K562 (cell line): ENCODE measurements at regions not wholly inside any gene's neighbourhood (a gene's known extent, or its start where the extent isn't known, plus 50 kb on each side); places are given as distances from the start of the nearest gene placed in this dataset.

Experiments
- CSDE1 ChIP-seq, 2 experiments: fragments of 450-650 bp; IDR thresholded peaks; 2 replicates each; pipeline ENCODE4 v1.6.1; 2016; ENCODE audit warnings: mild to moderate bottlenecking in 1 of 2
- NKRF ChIP-seq: fragments of 450-650 bp; IDR thresholded peaks from 2 replicates; pipeline ENCODE4 v1.6.1; 2016; ENCODE audit warnings: borderline replicate concordance
- SAP30 ChIP-seq: fragments of 200-600 bp; sonication (generic); IDR thresholded peaks from 2 replicates; pipeline ENCODE4 v1.6.1; 2012; ENCODE audit warnings: borderline replicate concordance, low read depth, mild to moderate bottlenecking, moderate library complexity, low read length, control low read depth, inconsistent platforms; ENCODE audit not compliant: insufficient read depth, poor library complexity, severe bottlenecking
- ZNF586 ChIP-seq: fragments of 450-650 bp; formaldehyde crosslinking; conservative IDR thresholded peaks from 2 replicates; pipeline ENCODE4 v1.4.0; 2020; ENCODE audit warnings: mild to moderate bottlenecking, moderate library complexity
- TF ChIP-seq, protein P1 (sequence below): sonication (generic); formaldehyde crosslinking; IDR thresholded peaks from 2 replicates; pipeline ENCODE4 v1.8.0; 2022; ENCODE audit warnings: mild to moderate bottlenecking, low read depth, missing genetic modification reagents
- TF ChIP-seq, protein P2 (sequence below): fragments of 150-350 bp; IDR thresholded peaks from 2 replicates; pipeline ENCODE4 v1.6.1; 2014; ENCODE audit warnings: low read depth, mild to moderate bottlenecking, low read length, borderline replicate concordance

GRCh38 chr6:22637782-22638181 lies 68.4 kb downstream of the HDGFL1 start (continued):
- no peak for TF ChIP-seq CSDE1 (IDR thresholded peaks at IDR 0.05)
- TF ChIP-seq ZNF586 (CRISPR knock-in tag): no peak
- TF ChIP-seq, protein P1, sequence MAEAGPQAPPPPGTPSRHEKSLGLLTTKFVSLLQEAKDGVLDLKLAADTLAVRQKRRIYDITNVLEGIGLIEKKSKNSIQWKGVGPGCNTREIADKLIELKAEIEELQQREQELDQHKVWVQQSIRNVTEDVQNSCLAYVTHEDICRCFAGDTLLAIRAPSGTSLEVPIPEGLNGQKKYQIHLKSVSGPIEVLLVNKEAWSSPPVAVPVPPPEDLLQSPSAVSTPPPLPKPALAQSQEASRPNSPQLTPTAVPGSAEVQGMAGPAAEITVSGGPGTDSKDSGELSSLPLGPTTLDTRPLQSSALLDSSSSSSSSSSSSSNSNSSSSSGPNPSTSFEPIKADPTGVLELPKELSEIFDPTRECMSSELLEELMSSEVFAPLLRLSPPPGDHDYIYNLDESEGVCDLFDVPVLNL: no peak
- TF ChIP-seq, protein P2, sequence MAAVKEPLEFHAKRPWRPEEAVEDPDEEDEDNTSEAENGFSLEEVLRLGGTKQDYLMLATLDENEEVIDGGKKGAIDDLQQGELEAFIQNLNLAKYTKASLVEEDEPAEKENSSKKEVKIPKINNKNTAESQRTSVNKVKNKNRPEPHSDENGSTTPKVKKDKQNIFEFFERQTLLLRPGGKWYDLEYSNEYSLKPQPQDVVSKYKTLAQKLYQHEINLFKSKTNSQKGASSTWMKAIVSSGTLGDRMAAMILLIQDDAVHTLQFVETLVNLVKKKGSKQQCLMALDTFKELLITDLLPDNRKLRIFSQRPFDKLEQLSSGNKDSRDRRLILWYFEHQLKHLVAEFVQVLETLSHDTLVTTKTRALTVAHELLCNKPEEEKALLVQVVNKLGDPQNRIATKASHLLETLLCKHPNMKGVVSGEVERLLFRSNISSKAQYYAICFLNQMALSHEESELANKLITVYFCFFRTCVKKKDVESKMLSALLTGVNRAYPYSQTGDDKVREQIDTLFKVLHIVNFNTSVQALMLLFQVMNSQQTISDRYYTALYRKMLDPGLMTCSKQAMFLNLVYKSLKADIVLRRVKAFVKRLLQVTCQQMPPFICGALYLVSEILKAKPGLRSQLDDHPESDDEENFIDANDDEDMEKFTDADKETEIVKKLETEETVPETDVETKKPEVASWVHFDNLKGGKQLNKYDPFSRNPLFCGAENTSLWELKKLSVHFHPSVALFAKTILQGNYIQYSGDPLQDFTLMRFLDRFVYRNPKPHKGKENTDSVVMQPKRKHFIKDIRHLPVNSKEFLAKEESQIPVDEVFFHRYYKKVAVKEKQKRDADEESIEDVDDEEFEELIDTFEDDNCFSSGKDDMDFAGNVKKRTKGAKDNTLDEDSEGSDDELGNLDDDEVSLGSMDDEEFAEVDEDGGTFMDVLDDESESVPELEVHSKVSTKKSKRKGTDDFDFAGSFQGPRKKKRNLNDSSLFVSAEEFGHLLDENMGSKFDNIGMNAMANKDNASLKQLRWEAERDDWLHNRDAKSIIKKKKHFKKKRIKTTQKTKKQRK: no peak
- no peak for TF ChIP-seq NKRF
- TF ChIP-seq SAP30: no peak
- TF ChIP-seq, all 486 proteins: peak for 0
